Vagina (tissue), 2 donors: ENCODE measurements at regions not wholly inside any gene's neighbourhood (a gene's known extent, or its start where the extent isn't known, plus 50 kb on each side); places are given as distances from the start of the nearest gene placed in this dataset. TPM values are rescaled to one million over a fixed set of nuclear protein-coding genes. Genes with fewer than 3 reads are reported as not detected.
"Not testable (repeated sequence)": the region's sequence is repeated elsewhere in the genome, so short reads cannot be mapped to it uniquely, and the experiment has no call there.

ENCODE experiments used
- DNase-seq, 2 donors: peaks; one replicate each; pipeline ENCODE4 v3.0.0-alpha.2; 2017; ENCODE audit errors: extremely low spot score in 2 of 2
- H3K27ac ChIP-seq: fragments of 200-600 bp; sonication (generic); one replicate; pipeline ENCODE4 v1.5.1; 2019
- H3K27me3 ChIP-seq: fragments of 200-600 bp; sonication (generic); one replicate; pipeline ENCODE4 v1.5.1; 2019
- H3K36me3 ChIP-seq, 2 donors: fragments of 200-600 bp; sonication (generic); one replicate each; pipeline ENCODE4 v1.5.1; 2017 to 2019
- H3K4me1 ChIP-seq: fragments of 200-600 bp; sonication (generic); one replicate; pipeline ENCODE4 v1.5.1; 2019
- H3K4me3 ChIP-seq, 2 donors: fragments of 200-600 bp; sonication (generic); 1 replicate in 1 of 2; 2 replicates in 1 of 2; pipeline ENCODE4 v1.5.1; 2016 to 2019
- H3K9me3 ChIP-seq: fragments of 200-600 bp; sonication (generic); one replicate; pipeline ENCODE4 v1.5.1; 2019
- intact Hi-C: fragments of 100-400 bp; cut with DNase I; formaldehyde crosslinking; loops from one replicate; pipeline ENCODE4 v1.15.1; 2023
- microRNA-seq: library from miRNA; unstranded; fragments of <30 nt; microRNA quantifications from one replicate; pipeline ENCODE4, GENCODE V29; 2017; ENCODE audit warnings: borderline number of aligned reads, borderline replicate concordance
- small RNA-seq: library from RNA; depleted of rRNA; stranded (forward); fragments of <200 nt; gene quantifications from one replicate; pipeline ENCODE3, GENCODE V24; 2016

DNA sequence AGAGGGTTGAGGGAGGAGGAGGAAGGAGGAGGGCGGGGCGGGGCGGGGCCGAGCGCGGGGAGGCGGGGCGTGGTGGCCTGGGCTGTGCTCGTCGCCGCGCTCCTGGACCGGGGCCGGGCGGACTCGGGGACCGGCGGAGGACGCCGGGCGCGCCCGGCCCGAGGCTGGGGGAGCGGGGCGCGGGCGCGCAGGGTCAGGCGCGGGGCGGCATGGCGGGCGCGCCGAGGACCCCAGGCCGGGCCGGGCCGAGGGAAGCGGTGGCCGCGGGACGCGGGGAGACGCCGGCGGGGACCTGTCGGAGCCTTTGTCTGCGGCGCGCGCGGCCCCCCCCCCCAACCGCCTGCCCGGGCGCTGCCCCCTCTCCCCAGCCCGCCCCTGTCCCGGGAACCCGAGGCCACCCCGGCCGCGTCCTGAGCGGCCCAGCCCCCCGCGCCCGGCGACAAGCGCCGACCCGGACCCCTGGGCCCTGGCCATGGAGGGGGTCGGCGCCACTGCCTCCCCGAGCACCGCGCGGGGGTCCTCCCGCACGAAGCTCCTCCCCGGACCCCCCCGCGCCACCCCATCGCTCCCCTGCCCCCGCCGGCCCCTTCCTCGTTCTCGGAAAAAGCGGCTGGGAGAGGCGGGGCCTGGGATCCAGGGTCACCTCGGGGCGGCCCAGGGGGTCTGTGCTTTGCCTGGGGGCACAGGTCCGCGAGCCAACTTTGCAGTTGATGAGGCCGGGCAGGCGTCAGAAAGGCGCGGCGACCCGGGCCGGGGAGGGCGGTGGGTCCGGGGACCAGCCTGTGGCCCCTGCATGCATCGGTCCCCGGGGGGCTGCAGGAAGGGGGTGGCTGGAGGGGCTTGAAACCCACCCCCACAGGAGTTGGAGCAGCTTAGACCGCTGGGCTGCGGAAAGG lies 370.8 kb upstream of the ZNF722 start:
- intact Hi-C loops, H3K4me3 ChIP-seq, H3K9me3 ChIP-seq, H3K4me1 ChIP-seq, H3K36me3 ChIP-seq, H3K27ac ChIP-seq, DNase-seq, H3K27me3 ChIP-seq: not testable (repeated sequence)

GRCh38 chr7:63629024-63629423 lies 369.6 kb upstream of the ZNF722 start:
- intact Hi-C loops, DNase-seq: not testable (repeated sequence)

DNA sequence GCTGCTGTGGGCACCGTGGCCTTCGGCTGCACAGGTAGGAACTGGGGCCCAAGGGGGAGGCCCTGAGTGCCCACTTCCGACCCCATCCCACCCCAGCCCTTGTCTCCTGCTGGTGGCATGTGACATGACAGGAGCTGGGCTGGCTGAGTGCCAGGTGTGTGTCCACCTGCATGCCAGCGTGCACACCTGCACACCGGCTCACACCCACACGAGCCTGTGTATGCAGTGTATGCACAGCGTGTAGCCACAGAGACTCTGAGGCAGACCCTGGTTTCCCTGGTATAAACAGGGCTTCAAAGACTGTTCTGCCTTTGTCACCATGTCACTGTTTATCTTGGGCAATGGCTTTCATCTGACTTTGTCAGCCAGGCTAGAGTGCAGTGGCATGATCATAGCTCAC lies 362.1 kb upstream of the ZNF722 start:
- H3K27me3 ChIP-seq, H3K9me3 ChIP-seq, H3K27ac ChIP-seq, H3K4me3 ChIP-seq, H3K4me1 ChIP-seq, DNase-seq, H3K36me3 ChIP-seq, intact Hi-C loops: not testable (repeated sequence)

More at GRCh38 chr7:63629024-63629423, 369.6 kb upstream of the ZNF722 start:
- not testable (repeated sequence) for H3K4me1 ChIP-seq, H3K36me3 ChIP-seq, H3K9me3 ChIP-seq, H3K27ac ChIP-seq, H3K27me3 ChIP-seq, H3K4me3 ChIP-seq

DNA sequence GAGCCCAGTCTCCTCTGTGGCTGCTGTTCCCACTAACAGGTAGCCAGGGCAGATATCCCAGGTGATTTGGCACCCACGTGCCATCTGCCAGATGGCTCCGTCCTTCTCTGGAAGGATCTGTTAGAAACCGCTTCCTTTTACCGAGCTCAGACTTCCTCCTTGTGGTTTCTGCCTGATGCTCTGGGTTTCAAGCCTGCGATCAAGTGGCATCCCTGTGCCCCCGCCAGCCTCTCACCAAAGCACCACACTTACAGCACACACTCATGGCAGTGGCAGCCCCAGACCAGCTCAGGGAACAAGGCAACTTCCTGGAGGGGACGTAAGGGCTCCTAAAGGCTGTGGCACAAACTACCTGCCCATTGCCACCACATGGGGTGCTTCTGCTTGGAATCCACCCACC lies 333.1 kb upstream of the ZNF722 start:
- H3K4me3 ChIP-seq, intact Hi-C loops, H3K9me3 ChIP-seq, DNase-seq, H3K27me3 ChIP-seq, H3K36me3 ChIP-seq, H3K4me1 ChIP-seq, H3K27ac ChIP-seq: not testable (repeated sequence)

DNA sequence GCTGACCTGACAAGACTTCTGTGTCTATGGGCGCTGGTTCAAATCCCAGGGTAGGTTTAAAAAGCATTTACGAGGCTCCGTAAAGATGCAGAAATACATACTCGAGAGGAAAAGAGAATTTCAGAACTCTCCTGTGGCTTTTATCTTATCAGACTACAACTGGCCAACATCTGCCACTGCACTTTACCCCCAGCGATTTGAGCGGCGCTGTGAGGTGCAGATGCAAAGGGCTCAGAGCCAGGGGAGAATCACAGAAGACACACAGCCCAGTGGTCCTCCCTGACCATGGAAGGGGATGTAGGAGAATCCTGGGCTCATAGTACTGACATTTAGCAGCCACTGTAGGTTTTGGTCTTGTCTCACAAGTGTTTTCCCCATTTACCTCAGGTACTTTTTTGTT lies 307.2 kb upstream of the ZNF722 start:
- H3K4me3 ChIP-seq, H3K27me3 ChIP-seq, H3K9me3 ChIP-seq, H3K27ac ChIP-seq, H3K36me3 ChIP-seq, DNase-seq, intact Hi-C loops, H3K4me1 ChIP-seq: not testable (repeated sequence)

- H3K4me1 ChIP-seq, H3K27ac ChIP-seq, DNase-seq, H3K4me3 ChIP-seq, H3K36me3 ChIP-seq, H3K27me3 ChIP-seq, H3K9me3 ChIP-seq, intact Hi-C loops: not testable (repeated sequence)
These were observed 304.4 kb upstream of the ZNF722 start for GRCh38 chr7:63694296-63694695.

Small RNA genes lying in the stretch of these regions (microRNA-seq; reads per million reads assigned to microRNA genes)
- not detected for gene MIR4283-2

Small RNA genes lying in the stretch of these regions (small RNA-seq; reads per million reads assigned to genes)
- gene MIR4283-2 = not detected
